Ishikawa (cell line): ENCODE measurements at regions not wholly inside any gene's neighbourhood (a gene's known extent, or its start where the extent isn't known, plus 50 kb on each side); places are given as distances from the start of the nearest gene placed in this dataset.

Source experiments
- CEBPB ChIP-seq: IDR thresholded peaks from 2 replicates; pipeline ENCODE4 v1.6.1; 2012
- CREB1 ChIP-seq: IDR thresholded peaks from 2 replicates; pipeline ENCODE4 v1.6.1; 2012; ENCODE audit warnings: low read depth
- EP300 ChIP-seq: IDR thresholded peaks from 2 replicates; pipeline ENCODE4 v1.6.1; 2012; ENCODE audit warnings: borderline replicate concordance
- FOXM1 ChIP-seq: IDR thresholded peaks from 2 replicates; pipeline ENCODE4 v1.6.1; 2012; ENCODE audit warnings: low read depth, borderline replicate concordance
- NFIC ChIP-seq: IDR thresholded peaks from 2 replicates; pipeline ENCODE4 v1.6.1; 2012
- RAD21 ChIP-seq: IDR thresholded peaks from 2 replicates; pipeline ENCODE4 v1.6.1; 2012; ENCODE audit warnings: low read depth
- TAF1 ChIP-seq: IDR thresholded peaks from 2 replicates; pipeline ENCODE4 v1.6.1; 2012; ENCODE audit warnings: low read depth, mild to moderate bottlenecking
- TF ChIP-seq, protein P1 (sequence below): IDR thresholded peaks from 2 replicates; pipeline ENCODE4 v1.6.1; 2012

DNA sequence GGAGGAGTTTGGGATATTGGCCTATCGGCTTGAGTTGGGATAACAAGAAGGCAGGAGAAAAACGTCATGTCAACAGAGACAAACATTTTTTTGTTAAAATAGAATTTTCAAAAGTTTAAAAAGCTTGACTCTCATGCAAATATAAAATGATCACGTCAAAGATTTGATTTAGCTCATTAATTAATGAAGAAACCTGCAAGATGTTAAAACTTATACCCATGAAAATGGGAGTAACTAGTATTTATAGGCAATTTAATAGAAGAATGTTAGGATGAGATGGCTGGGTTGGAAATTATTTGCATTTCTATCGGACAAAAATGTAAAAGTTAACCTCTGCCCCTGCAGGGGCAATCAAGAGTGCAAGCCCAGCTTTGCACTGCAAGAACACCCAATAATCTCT is 184.6 kb upstream of the BCOR start:
- TF ChIP-seq, protein P1, sequence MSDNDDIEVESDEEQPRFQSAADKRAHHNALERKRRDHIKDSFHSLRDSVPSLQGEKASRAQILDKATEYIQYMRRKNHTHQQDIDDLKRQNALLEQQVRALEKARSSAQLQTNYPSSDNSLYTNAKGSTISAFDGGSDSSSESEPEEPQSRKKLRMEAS, result no peak
- TF ChIP-seq EP300 (no peak), CEBPB (no peak), TAF1 (no peak), CREB1 (no peak), NFIC (no peak), RAD21 (no peak), FOXM1 (no peak)
